ENCODE measurements at regions not wholly inside any gene's neighbourhood (a gene's known extent, or its start where the extent isn't known, plus 50 kb on each side); places are given as distances from the start of the nearest gene placed in this dataset.

DNA sequence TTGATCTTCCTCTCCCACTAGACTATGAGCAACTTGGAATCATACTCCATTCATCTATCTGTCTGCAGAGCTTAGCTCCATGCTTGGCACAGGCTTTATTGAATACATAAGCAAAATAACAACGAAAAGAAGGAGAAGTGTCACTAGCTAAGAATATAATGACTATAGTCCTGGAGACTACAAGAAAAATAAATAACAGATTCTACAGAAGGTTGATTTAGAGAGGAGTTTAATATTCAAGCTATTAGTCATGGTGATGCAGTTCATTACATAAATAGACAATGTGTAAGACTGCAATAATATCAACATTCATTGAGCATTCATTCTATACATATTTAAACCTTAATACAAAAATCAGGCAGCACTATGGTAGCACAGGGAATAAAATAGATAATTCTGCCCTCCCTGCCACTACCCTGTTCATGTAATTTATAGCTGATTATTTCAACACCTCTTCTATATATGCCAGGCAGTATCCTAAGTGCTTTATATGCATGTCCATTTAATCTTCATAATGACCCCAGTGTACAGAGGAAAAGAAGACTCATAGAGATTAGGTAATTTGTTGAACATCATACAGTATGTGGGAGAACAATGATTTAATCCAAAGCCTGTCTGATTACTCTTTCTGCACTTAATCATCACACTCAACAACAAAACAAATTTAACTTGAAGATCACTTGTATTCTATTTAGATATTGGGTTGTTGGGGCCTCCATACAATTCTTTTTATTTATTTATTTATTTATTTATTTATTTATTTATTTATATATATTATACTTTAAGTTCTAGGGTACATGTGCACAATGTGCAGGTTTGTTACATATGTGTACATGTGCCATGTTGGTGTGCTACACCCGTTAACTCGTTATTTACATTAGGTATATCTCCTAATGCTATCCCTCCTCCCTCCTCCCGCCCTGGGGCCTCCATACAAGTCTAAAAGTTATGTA lies 165.3 kb downstream of the RNF152 start:
- no peak for DNase-seq (ENCODE audit: low read depth in 2 of 2)

DNA sequence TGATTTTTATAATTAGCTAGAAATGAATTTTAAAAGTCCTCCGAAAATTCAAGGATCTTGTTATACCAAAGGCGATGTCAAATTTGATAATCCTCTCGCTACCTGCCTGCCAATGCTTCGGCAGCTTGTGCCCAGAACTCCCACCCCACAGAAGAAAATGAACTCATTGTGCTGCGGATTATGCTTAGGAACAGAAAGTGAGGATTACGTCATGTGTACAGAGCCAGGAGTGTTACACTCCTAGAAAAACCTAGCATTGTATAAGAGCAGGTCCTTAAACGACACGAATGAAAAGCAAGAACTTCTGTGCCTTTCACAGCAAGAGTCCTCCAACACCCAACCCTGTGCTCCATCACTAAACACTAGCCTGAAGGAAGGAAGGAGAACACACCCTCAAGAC lies 168.3 kb downstream of the RNF152 start:
- DNase-seq (ENCODE audit: low read depth in 2 of 2), result no peak

DNA sequence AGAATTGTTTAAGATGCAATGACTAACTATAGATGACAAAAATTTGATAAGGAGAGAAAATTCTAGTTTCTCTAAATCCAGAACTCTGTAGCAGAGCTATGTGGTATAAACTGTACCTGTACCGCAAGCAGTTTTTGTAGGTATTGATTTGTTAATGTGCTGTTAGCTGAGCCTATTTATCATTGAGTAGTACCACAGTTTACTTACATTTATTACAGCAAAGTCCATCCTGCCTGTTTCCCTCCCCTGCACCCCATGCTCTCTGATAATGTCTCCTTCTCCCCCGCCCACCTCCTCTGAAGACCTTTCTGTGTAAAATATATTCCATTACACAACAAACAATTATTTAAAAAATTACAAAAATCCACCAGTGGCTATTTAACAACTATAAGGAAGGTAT lies 170.6 kb downstream of the RNF152 start:
- DNase-seq (ENCODE audit: low read depth in 2 of 2), result no peak

DNA sequence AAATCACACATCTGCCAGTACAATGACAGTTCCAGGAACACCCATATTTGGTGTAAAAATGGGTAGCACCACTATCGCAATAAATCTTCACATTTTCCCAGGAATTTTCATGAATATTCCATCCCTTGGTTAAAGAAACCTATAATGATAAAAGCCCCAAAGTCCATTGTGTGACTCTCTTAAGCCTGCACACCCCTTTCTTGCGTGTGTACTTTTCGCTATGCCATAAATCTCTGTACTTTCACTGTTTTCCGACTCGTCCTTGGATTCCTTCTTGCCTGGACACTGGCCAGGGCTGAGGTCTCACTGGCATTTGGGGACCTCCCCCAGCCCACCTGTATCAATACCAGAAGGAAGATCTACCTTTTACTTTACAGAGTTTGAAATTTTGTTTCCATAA lies 172.3 kb downstream of the RNF152 start:
- no peak for DNase-seq (ENCODE audit: low read depth in 2 of 2)

DNA sequence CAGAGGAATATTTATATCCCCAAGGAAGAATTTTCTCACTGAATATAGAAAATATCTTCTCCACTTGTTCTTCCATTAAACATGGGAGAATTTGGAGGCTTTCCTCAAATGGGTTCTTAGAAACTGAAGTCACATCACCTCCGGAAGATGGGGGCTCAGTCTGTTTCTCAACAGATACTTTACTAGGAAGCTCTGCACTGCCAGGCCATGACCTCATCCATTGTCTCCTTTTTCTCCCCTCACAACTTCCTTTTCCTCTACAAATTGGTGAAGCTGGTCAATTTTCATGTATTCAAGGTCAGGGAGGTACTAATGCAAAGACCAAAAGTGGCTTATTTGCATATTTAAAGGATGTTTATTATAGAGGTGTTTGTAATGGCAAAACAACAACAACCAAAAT lies 173.1 kb downstream of the RNF152 start:
- no peak for DNase-seq (ENCODE audit: low read depth in 2 of 2)

DNA sequence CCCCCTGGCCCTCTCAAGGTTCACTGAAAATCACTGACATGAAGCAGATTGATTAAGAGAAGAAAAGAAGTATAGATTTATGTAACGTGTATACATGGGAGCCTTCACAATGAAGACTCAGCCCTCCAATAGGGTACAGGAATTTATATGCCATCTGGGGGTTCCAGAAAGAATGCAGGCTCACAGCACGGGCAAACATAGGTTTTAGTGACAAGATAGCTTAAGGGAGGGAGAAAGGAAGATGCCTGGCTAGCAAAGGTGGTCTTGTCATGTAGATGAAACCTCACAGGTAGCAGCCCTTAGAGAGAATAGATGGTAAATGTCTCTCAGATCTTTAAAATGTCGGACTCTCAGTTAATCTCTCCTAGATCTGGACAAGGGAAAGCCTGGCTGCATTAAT lies 173.9 kb downstream of the RNF152 start:
- no peak for DNase-seq (ENCODE audit: low read depth in 2 of 2)

DNA sequence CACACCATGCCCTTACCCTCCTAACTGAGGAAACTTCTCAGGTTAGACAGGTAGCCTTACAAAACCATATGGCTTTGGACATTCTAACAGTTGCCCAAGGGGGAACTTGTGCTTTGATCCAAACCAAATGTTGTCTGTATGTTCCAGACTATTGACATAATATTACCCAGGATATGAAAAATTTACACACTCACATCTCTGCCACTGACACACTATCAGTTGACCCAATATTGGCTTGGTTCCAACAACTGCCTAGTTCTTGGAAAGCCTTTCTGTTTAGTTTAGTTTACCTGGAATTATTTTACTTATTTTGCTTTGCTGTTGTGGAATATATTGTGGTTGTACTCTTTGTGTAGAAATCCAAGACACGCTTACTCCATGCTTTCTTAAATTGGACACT lies 178.4 kb downstream of the RNF152 start:
- DNase-seq (ENCODE audit: low read depth in 2 of 2), result no peak

DNA sequence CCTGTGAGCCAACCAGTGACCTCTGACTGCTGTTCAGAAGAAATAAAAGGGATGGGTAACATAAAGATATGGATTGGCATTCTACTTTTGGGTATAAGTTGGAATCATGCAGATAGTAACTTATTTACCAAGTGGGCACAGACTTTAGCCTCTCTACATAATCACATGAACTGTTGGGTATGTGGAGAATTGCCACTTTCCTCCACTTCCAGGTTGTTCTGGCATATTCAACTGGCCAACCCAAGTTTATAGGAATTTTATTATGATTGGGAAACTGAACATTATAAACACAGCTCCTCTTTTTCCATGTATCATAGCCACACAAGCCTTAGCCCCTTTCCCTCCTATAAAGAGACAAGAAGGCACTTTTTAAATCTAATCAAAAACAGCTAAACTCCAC lies 179.3 kb downstream of the RNF152 start:
- no peak for DNase-seq (ENCODE audit: low read depth in 2 of 2)

DNA sequence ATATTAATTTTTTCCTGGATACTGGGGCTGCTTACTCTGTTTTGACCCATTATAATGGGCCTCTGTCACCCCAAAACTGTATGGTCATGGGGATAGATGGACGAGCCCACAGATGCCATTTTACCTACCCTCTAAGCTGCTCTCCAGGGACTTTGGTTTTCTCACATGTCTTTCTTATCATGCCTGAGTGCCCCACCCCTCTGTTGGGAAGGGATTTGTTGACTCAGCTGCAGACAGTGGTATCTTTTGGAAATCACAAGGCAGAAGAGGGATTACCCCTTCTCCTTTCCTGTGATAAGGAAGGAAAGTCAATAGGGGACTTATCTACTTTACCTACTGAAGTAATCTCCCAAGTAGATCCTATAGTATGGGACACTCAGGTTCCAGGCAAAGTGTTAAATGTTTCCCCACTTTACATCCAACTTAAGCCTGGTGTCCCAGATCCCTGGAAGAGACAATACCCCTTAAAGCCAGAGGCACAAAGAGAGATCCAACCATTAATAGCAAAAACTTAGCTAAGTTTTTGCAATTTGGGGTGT lies 182.7 kb downstream of the RNF152 start:
- no peak for DNase-seq (ENCODE audit: low read depth in 2 of 2)

DNA sequence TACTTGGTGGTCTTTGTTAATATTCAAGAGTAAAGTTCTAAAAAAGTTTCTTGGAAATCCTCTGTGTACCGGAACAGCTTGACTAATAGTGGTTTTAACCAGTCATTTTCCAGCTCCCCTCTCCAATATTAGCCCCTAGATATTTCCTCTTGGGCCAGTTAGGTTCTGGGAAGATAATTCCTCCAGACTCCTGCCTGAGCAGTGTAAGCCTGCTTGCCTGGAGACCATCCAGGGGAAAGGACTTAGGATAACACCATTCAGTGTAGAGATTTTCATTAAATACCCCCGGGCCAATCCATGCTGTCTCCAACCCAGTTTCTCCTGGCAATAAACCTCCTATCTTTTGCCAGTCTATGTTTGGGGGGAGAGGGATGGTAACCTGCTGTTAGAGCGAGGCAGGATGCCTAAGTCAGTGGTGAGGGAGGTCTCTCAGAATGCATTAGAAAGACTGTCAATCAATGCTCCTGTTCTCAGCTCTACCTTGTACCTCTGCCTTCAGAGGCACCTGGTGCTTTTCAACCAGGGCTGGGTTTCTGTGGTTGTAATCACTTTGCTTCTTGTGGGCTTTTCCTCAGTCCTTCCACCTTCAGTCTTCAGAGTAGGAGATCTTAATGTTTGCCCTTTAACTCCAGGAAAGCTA lies 186.4 kb downstream of the RNF152 start:
- no peak for DNase-seq (ENCODE audit: low read depth in 2 of 2)

DNA sequence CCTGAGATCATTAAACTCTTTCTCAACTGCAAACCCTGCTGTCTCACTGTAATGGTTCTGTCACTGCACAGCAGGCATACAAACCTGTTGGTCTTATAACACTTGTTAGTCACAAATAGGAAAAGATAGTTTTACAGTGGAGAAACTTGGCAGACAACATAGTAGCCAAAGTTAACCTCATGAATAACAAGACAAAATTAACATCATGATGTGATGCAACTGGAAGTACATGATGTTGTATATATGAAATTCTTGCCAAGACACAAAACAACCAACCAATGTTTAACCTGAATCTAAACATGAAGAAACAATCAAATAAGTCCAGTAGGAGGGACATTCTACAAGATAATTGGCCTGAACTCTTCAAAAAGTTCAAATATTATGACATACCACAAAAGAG lies 189.3 kb downstream of the RNF152 start:
- DNase-seq (ENCODE audit: low read depth in 2 of 2), result no peak

DNA sequence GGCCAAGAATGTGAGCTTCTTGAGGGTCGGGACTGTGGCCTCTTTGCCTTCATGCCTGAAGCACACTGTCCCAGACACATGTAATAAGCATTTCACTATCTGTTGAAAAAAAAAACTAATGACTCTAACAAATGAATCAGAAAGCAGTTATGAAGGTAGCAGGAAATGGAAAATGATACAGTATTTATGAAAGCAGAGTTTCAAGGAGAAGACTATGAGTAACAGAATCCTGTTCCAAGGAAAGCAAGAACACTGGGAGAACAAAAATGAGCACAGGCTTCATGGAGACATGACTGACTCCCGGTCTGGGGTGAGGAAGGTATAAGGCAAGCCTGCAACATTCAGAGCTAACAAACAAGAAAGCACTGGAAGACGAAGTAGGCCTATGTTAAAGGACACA lies 190.8 kb downstream of the RNF152 start:
- DNase-seq (ENCODE audit: low read depth in 2 of 2), result no peak

DNA sequence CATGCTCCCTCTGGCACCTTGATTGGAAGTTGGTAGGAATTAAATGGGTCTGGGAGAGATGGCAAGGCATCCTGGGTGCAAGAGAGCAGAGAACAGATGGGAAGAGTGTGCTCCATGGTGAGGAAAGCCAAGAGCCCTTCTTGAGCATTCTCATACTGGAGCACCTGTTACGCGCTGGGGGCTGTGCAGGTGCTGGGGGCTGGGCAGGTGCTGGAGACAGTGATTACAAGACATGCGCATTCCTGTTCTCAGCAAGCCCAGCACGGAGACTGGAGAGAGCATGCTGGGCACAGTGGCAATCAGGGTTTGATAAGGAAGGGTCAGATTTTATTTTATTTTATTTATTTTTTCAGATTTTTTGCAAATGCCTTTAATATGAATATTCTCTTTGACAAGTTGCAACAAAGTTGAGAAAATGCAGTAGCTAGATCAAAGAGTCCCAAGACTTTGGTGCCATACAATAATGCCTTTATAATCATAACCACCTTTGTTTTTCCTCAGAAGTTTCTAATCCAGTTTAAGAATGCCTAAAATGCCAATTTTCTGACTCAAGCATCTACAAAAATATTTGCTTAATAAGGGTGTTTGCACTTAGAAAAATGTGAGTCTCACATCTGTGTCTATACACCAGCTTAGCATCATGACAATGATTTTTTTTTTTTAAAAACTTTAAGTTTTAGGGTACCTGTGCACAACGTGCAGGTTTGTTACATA lies 193.3 kb downstream of the RNF152 start:
- DNase-seq (ENCODE audit: low read depth in 2 of 2), result no peak

DNA sequence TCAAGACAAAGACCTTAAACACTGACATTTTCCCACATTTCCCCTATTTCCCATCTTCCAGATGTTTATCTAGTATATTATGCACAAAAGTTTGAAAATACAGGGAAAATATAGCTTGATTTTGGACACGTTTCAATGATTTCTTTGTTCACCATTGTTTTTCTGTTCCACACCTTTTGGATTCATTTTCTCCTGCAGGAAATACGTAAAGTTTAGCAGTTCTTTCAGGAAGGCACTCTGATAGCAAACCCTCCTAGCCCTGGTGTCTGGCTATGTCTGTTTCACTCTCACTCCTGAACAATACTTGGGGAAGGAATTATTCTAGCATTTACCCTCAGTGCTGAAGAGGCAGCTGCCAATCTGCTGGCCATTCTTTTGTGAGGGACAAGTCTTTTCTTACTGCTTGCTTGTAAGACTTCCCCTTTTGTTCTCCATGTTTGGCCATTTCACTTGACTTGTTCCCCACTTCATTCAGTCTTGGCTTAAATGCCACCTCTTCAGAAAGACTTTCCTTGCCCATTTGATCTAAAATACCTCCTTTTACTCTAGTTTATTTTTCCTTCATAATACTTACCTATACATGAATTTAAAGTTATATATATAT lies 195.4 kb downstream of the RNF152 start:
- no peak for DNase-seq (ENCODE audit: low read depth in 2 of 2)

DNA sequence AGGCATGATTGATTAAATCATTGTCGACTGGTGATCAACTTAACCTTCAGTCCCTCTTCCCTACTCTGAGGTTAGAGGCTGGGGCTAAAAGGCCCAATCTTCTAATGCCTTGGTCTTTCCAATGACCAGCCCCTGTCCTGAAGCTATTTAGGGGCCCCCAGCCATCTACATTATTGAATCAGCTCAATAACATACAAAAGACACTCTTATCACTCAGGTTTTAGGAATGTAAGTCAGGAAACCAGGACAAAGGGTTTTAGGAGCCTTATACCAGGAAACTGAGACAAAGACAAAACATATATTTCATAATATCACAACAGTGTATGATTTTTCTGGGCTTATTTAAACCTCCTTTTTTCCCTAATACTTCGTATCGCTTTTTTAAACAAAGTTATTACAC lies 198.6 kb downstream of the RNF152 start:
- DNase-seq (ENCODE audit: low read depth in 2 of 2), result no peak

DNA sequence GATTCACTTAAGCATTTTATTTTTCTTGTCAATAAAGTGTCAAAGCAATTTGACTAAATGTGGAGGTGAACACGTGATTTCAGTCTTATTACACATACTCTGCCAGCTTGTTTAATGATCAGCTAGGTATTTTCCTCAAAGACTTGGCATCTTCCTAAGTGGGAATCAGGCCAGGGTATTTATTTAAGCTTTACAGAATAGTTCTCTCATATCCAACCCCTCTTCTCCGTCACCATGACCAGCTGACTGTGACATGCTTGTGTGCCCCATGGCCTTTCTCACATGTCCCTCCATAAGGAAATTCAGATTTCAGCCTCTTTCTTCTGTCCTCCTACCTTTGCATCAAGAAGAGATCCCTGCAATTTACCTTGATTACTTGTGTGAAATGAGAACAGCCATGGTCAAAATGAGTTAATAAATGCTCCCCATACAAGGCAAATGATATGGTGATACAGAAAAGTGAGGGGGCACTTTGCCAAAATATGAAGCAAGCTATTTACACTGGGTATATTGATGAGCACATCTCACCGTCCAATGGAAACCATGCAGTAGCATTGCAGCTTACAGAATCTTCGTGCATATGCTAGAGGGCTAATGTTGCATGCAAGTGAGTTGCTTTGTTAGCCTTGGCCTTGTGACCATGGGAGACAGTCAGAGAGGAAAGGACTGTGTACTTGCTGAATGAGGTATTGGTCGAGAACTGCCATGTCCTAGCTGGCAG lies 202.2 kb downstream of the RNF152 start:
- DNase-seq (ENCODE audit: low read depth in 2 of 2), result no peak

DNA sequence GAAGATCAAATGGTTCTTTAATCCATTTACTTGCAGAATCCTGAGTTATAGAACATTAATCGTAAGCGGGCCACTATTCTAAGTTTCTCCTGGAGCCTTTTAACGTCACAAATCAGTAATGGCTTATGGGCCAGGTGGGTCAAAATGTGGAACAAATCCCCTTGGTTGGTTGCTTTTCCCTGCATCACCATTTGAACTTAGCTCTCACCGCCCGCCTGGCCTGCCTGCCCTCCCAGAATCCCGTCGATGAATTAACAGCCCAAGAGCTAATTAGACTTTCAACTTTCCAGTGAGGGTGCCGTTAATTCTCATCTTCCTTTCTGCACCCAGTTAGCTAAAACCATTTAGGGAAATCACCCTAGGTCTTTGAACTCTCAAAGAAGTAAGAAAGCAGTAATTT lies 205.5 kb downstream of the RNF152 start:
- no peak for DNase-seq (ENCODE audit: low read depth in 2 of 2)

DNA sequence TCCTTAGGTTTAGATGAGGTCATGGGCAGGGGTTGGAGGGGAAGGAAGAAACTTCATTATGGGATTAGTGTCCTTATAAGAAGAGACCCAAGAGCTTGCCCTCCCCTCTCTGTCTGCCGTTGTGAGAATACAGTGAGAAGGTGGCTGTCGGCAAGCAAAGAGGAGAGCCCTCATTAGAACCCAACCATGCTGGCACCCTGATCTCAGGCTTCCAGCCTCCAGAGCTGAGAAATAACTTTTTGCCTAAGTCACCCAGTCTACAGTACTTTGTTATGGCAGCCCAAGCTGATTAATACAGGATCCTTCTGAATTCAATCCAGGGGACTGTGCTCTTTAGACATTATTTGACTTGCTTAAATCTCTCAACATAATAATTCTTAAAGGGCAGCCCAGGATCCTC lies 209.0 kb downstream of the RNF152 start:
- DNase-seq (ENCODE audit: low read depth in 2 of 2), result no peak

DNA sequence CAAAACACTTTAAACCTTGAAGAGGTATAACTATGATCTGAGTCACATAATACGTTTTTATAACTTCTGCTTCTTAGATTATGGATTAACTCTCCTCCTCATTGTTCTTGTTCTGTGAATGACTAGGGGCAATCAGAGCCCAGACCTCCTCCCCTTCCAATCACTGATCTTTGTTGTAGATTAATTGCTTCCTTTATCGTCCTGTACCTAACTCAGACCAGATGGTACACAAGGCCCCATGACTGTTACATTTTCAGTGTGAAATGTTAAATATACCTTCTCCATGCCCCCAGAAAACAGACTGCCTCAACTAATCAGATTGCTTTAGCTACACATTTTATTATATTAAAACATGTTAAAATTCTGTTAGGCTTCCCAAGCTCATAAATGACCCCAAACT lies 211.7 kb downstream of the RNF152 start:
- no peak for DNase-seq (ENCODE audit: low read depth in 2 of 2)

DNA sequence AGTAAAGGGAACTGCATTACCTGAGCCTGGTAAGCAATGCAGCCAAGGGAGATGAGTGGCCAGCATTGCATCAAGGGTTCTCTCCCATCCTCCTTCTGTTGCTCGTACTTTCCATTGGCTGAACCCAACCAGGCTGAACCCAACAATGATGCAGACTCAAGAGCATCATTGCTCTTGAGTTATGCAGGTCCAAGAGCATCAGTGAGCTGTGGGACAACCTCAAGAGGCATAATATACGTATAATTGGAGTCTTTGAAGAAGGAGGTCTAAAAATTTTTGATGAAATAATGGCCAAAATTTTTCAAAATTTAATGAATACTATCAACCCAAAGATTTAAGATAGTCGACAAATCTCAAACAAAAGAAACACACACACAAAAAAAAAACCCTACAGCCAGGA lies 213.0 kb downstream of the RNF152 start:
- DNase-seq (ENCODE audit: low read depth in 2 of 2), result no peak

DNA sequence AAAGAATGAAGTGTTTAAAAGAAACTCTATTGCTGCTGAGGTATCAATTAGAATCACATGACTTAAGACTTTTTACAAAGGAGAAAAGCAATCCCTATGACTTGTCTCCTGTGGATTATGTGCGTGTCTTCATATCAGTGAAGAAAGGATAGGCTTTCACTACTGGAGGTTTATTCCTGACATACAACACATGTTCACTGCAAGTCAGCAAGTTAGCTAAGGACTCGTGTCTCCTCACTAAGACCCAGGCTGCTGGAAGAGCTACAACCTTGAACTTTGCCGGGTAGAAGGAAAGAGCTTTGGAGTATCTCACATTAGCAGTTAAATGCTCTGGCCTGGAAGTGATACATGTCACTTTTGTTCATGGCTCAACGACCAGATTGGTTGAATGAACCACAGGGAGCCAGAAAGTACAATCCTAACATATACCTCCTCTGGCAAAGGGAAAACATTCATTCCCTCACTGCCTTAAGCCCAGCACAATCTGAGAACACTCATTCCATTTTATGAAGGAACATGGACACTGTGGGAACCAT lies 215.3 kb downstream of the RNF152 start:
- no peak for DNase-seq (ENCODE audit: low read depth in 2 of 2)

Data from stimulated activated CD4-positive, alpha-beta T cell treated with anti-CD3 and anti-CD28 coated beads, Interleukin-1b, Interleukin-23, amount 100 ng/mL, for 4 hours (primary cell).